ENCODE measurements at regions not wholly inside any gene's neighbourhood (a gene's known extent, or its start where the extent isn't known, plus 50 kb on each side); places are given as distances from the start of the nearest gene placed in this dataset.

DNA sequence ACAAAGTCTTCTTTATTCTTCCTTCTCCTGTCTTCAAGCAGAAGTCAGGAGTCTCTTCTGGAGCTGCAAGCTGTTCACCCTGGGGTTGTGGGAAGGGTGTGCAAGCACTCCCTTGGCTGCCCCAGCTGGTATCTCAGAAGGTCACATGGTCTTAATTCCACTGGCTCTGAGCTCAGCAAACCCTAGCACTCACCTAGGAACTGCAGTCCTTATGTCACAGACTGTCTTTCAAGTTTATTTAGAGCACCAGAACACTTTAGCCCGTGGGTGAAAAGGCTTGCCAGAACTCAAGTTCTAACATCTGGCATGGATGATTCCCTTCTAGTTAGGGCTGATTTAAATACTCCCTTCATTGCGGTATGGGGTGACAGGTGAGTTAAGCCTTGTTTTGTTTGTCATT is 379.0 kb downstream of the CCER1 start:
- no peak overlapping the region for H3K27ac ChIP-seq
- no peaks in the 10 kb centered on the region for H3K27me3 ChIP-seq
- H3K36me3 ChIP-seq: no peaks in the 10 kb centered on the region
- no peak overlapping the region for H3K4me3 ChIP-seq
- TF ChIP-seq CTCF (IDR thresholded peaks at IDR 0.05) (no peak), POLR2A (IDR thresholded peaks at IDR 0.05) (no peak)
- DNase-seq: no peak
- H3K9me3 ChIP-seq: no peaks in the 10 kb centered on the region
- no peaks in the 10 kb centered on the region for H3K4me1 ChIP-seq

GRCh38 chr12:90574676-90575075 is 380.3 kb downstream of the CCER1 start:
- no peak overlapping the region for H3K27ac ChIP-seq
- H3K4me3 ChIP-seq: no peak overlapping the region
- no peaks in the 10 kb centered on the region for H3K27me3 ChIP-seq
- no peaks in the 10 kb centered on the region for H3K4me1 ChIP-seq
- H3K9me3 ChIP-seq: no peaks in the 10 kb centered on the region
- no peaks in the 10 kb centered on the region for H3K36me3 ChIP-seq
- TF ChIP-seq CTCF (IDR thresholded peaks at IDR 0.05) (no peak), POLR2A (IDR thresholded peaks at IDR 0.05) (no peak)
- DNase-seq: no peak

DNA sequence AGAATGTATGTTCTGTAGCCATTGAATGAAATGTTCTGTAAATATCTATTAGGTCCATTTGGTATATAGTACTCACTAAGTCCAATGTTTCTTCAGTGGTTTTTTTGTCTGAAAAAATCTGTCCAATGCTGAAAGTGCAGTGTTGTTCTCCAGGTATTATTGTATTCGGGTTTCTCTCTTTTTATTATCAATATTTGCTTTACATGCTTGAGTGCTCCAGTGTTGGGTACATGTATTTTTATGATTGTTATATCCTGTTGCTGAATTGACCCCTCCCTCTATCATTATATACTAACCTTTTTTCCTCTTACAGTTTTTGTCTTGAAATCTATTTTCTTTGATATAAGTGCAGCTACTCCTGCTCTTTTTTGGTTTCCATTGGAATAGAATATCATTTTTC is 382.2 kb downstream of the CCER1 start:
- TF ChIP-seq CTCF (IDR thresholded peaks at IDR 0.05) (no peak), POLR2A (IDR thresholded peaks at IDR 0.05) (no peak)
- H3K4me1 ChIP-seq: no peaks in the 10 kb centered on the region
- no peak overlapping the region for H3K4me3 ChIP-seq
- H3K27ac ChIP-seq: no peak overlapping the region
- no peaks in the 10 kb centered on the region for H3K9me3 ChIP-seq
- no peak for DNase-seq
- no peaks in the 10 kb centered on the region for H3K36me3 ChIP-seq
- H3K27me3 ChIP-seq: no peaks in the 10 kb centered on the region

DNA sequence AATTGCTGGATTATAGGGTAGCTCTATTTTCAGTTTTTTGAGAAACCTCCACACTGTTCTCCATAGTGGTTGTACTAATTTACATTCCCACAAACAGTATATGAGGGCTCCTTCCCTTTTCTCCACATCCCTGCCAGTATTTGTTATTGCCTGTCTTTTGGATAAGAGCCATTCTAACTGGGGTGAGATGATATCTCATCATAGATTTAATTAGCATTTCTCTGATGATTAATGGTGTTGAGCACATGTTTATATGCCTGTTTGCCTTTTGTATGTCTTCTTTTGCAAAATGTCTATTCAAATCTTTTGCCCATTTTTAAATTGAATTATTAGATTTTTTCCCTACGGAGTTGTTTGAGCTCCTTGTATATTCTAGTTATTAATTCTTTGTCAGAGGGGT is 385.3 kb downstream of the CCER1 start:
- Histone ChIP-seq H3K36me3 (no peaks in the 10 kb centered on the region), H3K4me1 (no peaks in the 10 kb centered on the region), H3K9me3 (peaks cover 0 to 4% (median 0%) of the 10 kb centered on the region in 4 donors), H3K4me3 (no peak overlapping the region), H3K27me3 (no peaks in the 10 kb centered on the region), H3K27ac (no peak overlapping the region)
- TF ChIP-seq CTCF (IDR thresholded peaks at IDR 0.05): no peak
- no peak for TF ChIP-seq POLR2A (IDR thresholded peaks at IDR 0.05)
- no peak for DNase-seq

DNA sequence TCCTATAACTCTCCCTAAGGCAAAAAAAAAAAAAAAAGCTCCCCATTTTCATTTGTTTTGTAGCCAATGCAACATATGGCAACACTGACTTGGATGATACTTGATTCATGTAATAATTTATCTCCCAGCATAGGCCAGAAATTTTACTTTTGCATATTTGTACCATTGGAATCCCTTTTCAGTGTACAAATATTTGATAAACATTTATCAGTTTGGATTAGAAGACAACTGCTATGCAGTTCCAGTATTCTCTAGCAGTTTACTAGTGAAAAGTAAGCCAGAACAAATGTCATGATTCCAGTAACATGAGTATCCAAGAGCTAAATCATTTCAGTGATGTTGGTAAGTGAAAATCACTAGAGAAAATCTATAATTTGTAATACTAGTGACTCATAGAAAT is 392.3 kb downstream of the CCER1 start:
- H3K27me3 ChIP-seq: no peaks in the 10 kb centered on the region
- H3K27ac ChIP-seq: no peak overlapping the region
- no peak for TF ChIP-seq CTCF (IDR thresholded peaks at IDR 0.05)
- no peak for TF ChIP-seq POLR2A (IDR thresholded peaks at IDR 0.05)
- no peak for DNase-seq
- H3K9me3 ChIP-seq: peaks cover 0 to 4% (median 0%) of the 10 kb centered on the region in 4 donors
- no peaks in the 10 kb centered on the region for H3K4me1 ChIP-seq
- no peak overlapping the region for H3K4me3 ChIP-seq
- H3K36me3 ChIP-seq: no peaks in the 10 kb centered on the region

DNA sequence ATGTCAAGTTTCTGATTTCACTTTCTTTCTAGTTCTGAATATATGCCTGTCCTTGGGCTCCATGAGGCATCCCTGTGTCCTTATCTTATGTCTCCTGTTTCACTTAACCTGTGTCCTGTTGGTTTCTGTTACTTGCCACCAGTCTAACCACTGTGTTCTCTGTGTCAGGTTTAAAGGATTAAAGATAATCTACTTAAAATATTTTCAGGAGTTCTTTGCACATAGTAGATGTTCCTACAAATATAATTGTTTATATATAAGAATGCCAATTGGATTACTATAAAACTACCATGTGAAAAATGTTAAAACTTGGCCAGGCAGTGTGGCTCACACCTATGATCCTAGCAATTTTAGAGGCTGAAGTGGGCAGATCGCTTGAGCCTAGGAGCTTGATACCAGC is 406.4 kb downstream of the CCER1 start:
- no peaks in the 10 kb centered on the region for H3K36me3 ChIP-seq
- no peaks in the 10 kb centered on the region for H3K27me3 ChIP-seq
- DNase-seq: no peak
- no peak overlapping the region for H3K4me3 ChIP-seq
- TF ChIP-seq POLR2A (IDR thresholded peaks at IDR 0.05) (no peak), CTCF (IDR thresholded peaks at IDR 0.05) (no peak)
- H3K27ac ChIP-seq: no peak overlapping the region
- no peaks in the 10 kb centered on the region for H3K9me3 ChIP-seq
- H3K4me1 ChIP-seq: no peaks in the 10 kb centered on the region
